PC-9 (cell line): ENCODE measurements at regions not wholly inside any gene's neighbourhood (a gene's known extent, or its start where the extent isn't known, plus 50 kb on each side); places are given as distances from the start of the nearest gene placed in this dataset.

ENCODE experiments used
- BruUV-seq: library from RNA; stranded (reverse); fragments of 400-500 nt; replicated peaks from 2 replicates; lab custom pipeline; 2021; lab: Mats Ljungman, UMichigan
- CTCF ChIA-PET: fragments of 300-600 bp; sonication (Branson Sonifier 250); formaldehyde crosslinking; loops from one replicate; lab custom pipeline; 2022; ENCODE audit warnings: antibody characterized with exemption; lab: Charles Lee
- POLR2A ChIA-PET: fragments of 300-600 bp; sonication (Branson Sonifier 250); formaldehyde crosslinking; loops from one replicate; lab custom pipeline; 2022; ENCODE audit warnings: antibody characterized with exemption; ENCODE audit not compliant: unreplicated experiment; lab: Charles Lee
- DNase-seq, 2 experiments: peaks; one replicate each; pipeline versions ENCODE4 v3.0.0 to v3.0.0-alpha.2; 2015 to 2022; ENCODE audit warnings: mixed read lengths in 1 of 2
- H2AFZ ChIP-seq: fragments of 200-600 bp; sonication (generic); 2 replicates; pipeline ENCODE4 v1.8.1; 2017; ENCODE audit warnings: antibody characterized with exemption
- H3F3A ChIP-seq: fragments of 200-600 bp; sonication (generic); 2 replicates; pipeline ENCODE4 v1.8.1; 2017; ENCODE audit warnings: antibody characterized with exemption, mild to moderate bottlenecking, low read depth; ENCODE audit not compliant: insufficient read depth
- H3K27ac ChIP-seq: fragments of 200-600 bp; sonication (generic); 2 replicates; pipeline ENCODE4 v1.6.1; 2016; ENCODE audit warnings: mixed run types
- H3K27me3 ChIP-seq: fragments of 200-600 bp; sonication (generic); 2 replicates; pipeline ENCODE4 v1.6.1; 2016; ENCODE audit warnings: low read depth, mixed run types; ENCODE audit not compliant: insufficient read depth
- H3K36me3 ChIP-seq: fragments of 200-600 bp; sonication (generic); 2 replicates; pipeline ENCODE4 v1.6.1; 2016; ENCODE audit warnings: low read depth, mixed run types
- H3K4me1 ChIP-seq: fragments of 200-600 bp; sonication (generic); replicated peaks from 2 replicates; pipeline ENCODE4 v1.6.1; 2016; ENCODE audit warnings: mixed run types; ENCODE audit not compliant: insufficient read depth
- H3K4me2 ChIP-seq: fragments of 200-600 bp; sonication (generic); 2 replicates; pipeline ENCODE4 v1.6.1; 2017; ENCODE audit warnings: mixed run types
- H3K4me3 ChIP-seq: fragments of 200-600 bp; sonication (generic); 2 replicates; pipeline ENCODE4 v1.6.1; 2016; ENCODE audit warnings: mixed run types
- H3K79me2 ChIP-seq: fragments of 200-600 bp; sonication (generic); 2 replicates; pipeline ENCODE4 v1.6.1; 2017; ENCODE audit warnings: low read depth, mixed run types
- H3K9me2 ChIP-seq: fragments of 200-600 bp; sonication (generic); 2 replicates; pipeline ENCODE4 v1.8.1; 2017; ENCODE audit warnings: mild to moderate bottlenecking; ENCODE audit not compliant: insufficient read depth
- H3K9me3 ChIP-seq: fragments of 200-600 bp; sonication (generic); 2 replicates; pipeline ENCODE4 v1.8.1; 2016; ENCODE audit warnings: low read depth; ENCODE audit not compliant: insufficient read depth
- H4K20me1 ChIP-seq: fragments of 200-600 bp; sonication (generic); 2 replicates; pipeline ENCODE4 v1.8.1; 2017; ENCODE audit not compliant: insufficient read depth
- EZH2 ChIP-seq: fragments of 200-600 bp; sonication (generic); IDR thresholded peaks from 2 replicates; pipeline ENCODE4 v1.8.0; 2017; ENCODE audit warnings: antibody characterized with exemption, low read depth
- intact Hi-C: fragments of 100-400 bp; cut with micrococcal nuclease; formaldehyde crosslinking; loops from one replicate; pipeline ENCODE4 v1.10.0; 2022; ENCODE audit not compliant: unreplicated experiment
- TF ChIP-seq, protein P1 (sequence below): fragments of 200-600 bp; sonication (generic); conservative IDR thresholded peaks from 2 replicates; pipeline ENCODE4 v1.6.1; 2017; ENCODE audit warnings: mixed run types, antibody characterized with exemption, mild to moderate bottlenecking, moderate library complexity

DNA sequence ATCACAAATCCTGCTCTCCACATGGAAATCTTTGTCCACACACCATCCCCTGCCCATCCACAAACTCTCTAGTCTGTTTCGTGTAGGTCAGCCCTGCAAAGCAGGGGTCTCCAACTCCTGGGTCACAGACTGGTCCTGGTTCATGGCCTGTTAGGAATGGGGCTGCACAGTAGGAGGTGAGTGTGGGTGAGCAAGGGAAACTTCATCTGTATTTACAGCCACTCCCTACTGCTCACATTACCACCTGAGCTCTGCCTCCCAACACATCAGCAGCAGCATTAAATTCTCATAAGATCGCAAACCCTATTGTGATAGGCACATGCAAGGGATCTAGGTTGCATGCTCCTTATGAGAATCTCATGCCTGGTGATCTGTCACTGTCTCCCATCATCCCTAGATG is 242.1 kb downstream of the FGFR2 start:
- intact Hi-C loops: no loop called here
- no peaks in the 10 kb centered on the region for H3K79me2 ChIP-seq
- CTCF ChIA-PET: no interaction called here
- DNase-seq: no peak
- H3K4me2 ChIP-seq: no peak overlapping the region
- BruUV-seq: no TSS peak
- no peak overlapping the region for H3K4me3 ChIP-seq
- H3F3A ChIP-seq: no peaks in the 10 kb centered on the region
- TF ChIP-seq, protein P1, sequence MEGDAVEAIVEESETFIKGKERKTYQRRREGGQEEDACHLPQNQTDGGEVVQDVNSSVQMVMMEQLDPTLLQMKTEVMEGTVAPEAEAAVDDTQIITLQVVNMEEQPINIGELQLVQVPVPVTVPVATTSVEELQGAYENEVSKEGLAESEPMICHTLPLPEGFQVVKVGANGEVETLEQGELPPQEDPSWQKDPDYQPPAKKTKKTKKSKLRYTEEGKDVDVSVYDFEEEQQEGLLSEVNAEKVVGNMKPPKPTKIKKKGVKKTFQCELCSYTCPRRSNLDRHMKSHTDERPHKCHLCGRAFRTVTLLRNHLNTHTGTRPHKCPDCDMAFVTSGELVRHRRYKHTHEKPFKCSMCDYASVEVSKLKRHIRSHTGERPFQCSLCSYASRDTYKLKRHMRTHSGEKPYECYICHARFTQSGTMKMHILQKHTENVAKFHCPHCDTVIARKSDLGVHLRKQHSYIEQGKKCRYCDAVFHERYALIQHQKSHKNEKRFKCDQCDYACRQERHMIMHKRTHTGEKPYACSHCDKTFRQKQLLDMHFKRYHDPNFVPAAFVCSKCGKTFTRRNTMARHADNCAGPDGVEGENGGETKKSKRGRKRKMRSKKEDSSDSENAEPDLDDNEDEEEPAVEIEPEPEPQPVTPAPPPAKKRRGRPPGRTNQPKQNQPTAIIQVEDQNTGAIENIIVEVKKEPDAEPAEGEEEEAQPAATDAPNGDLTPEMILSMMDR: no peak
- no peak for TF ChIP-seq EZH2
- POLR2A ChIA-PET: no interaction called here
- no peaks in the 10 kb centered on the region for H3K9me2 ChIP-seq
- 0 out of 2 replicates have a peak, but pooled peaks cover 3% of the 10 kb centered on the region for H3K27me3 ChIP-seq
- no peak overlapping the region for H2AFZ ChIP-seq
- no peaks in the 10 kb centered on the region for H4K20me1 ChIP-seq
- H3K4me1 ChIP-seq: no peaks in the 10 kb centered on the region
- no peaks in the 10 kb centered on the region for H3K9me3 ChIP-seq
- no peaks in the 10 kb centered on the region for H3K36me3 ChIP-seq
- no peak overlapping the region for H3K27ac ChIP-seq

DNA sequence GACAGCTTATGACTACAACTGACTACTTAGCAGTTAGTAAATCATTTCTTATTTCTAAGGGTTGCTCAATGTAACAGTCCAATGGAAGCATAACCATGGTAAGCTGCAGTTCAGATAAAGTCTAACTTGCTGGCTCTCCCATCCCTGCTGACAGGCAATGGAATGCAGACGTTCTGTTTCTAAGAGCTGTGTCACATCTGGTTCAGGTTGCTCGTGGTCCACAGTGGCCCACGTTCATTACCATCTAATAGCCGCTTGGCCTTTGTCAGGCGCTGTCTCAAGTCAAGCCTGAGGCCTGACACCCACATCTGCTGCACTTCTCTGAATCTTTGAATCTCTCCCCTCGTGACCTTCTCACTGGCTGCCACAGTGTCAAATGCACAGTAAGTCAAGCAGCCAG is 240.8 kb downstream of the FGFR2 start:
- ChIA-PET POLR2A (no interaction called here), CTCF (no interaction called here)
- Histone ChIP-seq H3K4me1 (no peaks in the 10 kb centered on the region), H3K36me3 (no peaks in the 10 kb centered on the region), H3K9me3 (no peaks in the 10 kb centered on the region), H3K27me3 (peaks cover 3% of the 10 kb centered on the region; the same call in 1 of the 2 replicates), H2AFZ (no peak overlapping the region), H3K9me2 (no peaks in the 10 kb centered on the region), H3K4me2 (no peak overlapping the region), H3K4me3 (no peak overlapping the region), H4K20me1 (no peaks in the 10 kb centered on the region), H3K79me2 (no peaks in the 10 kb centered on the region), H3K27ac (no peak overlapping the region), H3F3A (no peaks in the 10 kb centered on the region)
- intact Hi-C loops: no loop called here
- BruUV-seq: no TSS peak
- no peak for DNase-seq
- no peak for TF ChIP-seq EZH2
- TF ChIP-seq, protein P1: no peak

DNA sequence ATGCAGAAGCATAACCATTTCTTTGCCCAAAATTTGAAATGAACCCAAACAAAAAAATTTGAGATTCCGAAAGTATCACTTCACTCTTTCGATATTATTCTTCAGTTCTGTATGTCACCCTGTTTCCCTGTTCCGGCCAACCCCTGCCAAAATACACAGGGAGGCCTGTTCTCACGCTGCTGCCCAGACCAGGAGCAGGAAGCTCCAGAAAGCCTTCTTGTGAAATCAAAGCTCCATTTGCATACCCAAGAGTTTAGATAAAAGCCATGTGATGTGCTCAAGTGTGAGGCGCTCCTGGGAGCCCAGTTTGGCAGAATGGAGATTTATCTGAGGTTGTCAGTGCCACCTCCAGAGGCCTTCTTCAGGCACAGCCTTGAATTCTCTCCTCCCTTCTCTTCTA is 236.2 kb downstream of the FGFR2 start:
- no peaks in the 10 kb centered on the region for H3K9me2 ChIP-seq
- H3K4me2 ChIP-seq: no peak overlapping the region
- no peaks in the 10 kb centered on the region for H4K20me1 ChIP-seq
- H3K27me3 ChIP-seq: peaks cover 18% of the 10 kb centered on the region
- ChIA-PET POLR2A (no interaction called here), CTCF (no interaction called here)
- no peaks in the 10 kb centered on the region for H3K36me3 ChIP-seq
- BruUV-seq: no TSS peak
- H3K79me2 ChIP-seq: no peaks in the 10 kb centered on the region
- H3K4me3 ChIP-seq: no peak overlapping the region
- DNase-seq: no peak
- no peak overlapping the region for H2AFZ ChIP-seq
- no peaks in the 10 kb centered on the region for H3K4me1 ChIP-seq
- no peak for TF ChIP-seq EZH2
- TF ChIP-seq, protein P1: no peak
- H3F3A ChIP-seq: no peaks in the 10 kb centered on the region
- intact Hi-C loops: no loop called here
- no peak overlapping the region for H3K27ac ChIP-seq
- no peaks in the 10 kb centered on the region for H3K9me3 ChIP-seq
